Heart left ventricle (tissue), 13 donors: ENCODE measurements at regions not wholly inside any gene's neighbourhood (a gene's known extent, or its start where the extent isn't known, plus 50 kb on each side); places are given as distances from the start of the nearest gene placed in this dataset.

Source experiments
- CTCF ChIP-seq, 12 donors: fragments of 200-600 bp; sonication (generic) in 4 of 12; IDR thresholded peaks; one replicate each; pipeline versions ENCODE4 v1.5.0 to v1.8.0; 2018 to 2022; ENCODE audit warnings: antibody characterized with exemption in 12 of 12, mild to moderate bottlenecking in 5 of 12
- POLR2A ChIP-seq, 2 donors: fragments of 450-650 bp; IDR thresholded peaks; one replicate each; pipeline ENCODE4 v1.6.1; 2017; ENCODE audit warnings: antibody characterized with exemption in 2 of 2, mild to moderate bottlenecking in 2 of 2, moderate library complexity in 2 of 2
- donor health status: ischemic (EF 13 %, LVEDD 7.1; RV severe dilation, severe dysfunction).
- donor health status: DM: no; HTN: yes; CAD: no.
- donor health status: DM: no; HTN: no; CAD: no.
- donor health status: ischemic (EF 25% LVEDD 6.9; RV normal size, moderate dysfunction).
- donor health status: ischemic (EF 25% LVEDD 5.7; RV mildly dilated, moderate dysfunction).
- donor health status: ischemic (EF 35%, LVEDD 5.7; RV mildly dilated, moderate dysfunction).
- donor health status: nonischemic (EF 11% LVEDD 7.7; RV severe dilation, severe dysfunction).
- donor health status: DM: yes; HTN: yes; CAD: no.
- donor health status: PGD.
- donor health status: ischemic (EF 29% LVEDD 5.4; RV normal size, mild dysfunction).
- donor health status: nonischemic (EF 23%, LVEDD 6.1; RV moderate dilation, normal function).

- TF ChIP-seq CTCF (IDR thresholded peaks at IDR 0.05), result no peak
- TF ChIP-seq POLR2A (IDR thresholded peaks at IDR 0.05), result no peak
These were observed 109.9 kb upstream of the BMP5 start for GRCh38 chr6:55985309-55985708.
